Stimulated activated CD4-positive, alpha-beta T cell treated with anti-CD3 and anti-CD28 coated beads, Interleukin-1b, Interleukin-23, amount 100 ng/mL, for 24 hours (primary cell): ENCODE measurements at regions not wholly inside any gene's neighbourhood (a gene's known extent, or its start where the extent isn't known, plus 50 kb on each side); places are given as distances from the start of the nearest gene placed in this dataset.

Source experiments
- DNase-seq, 4 experiments: peaks; one replicate each; pipeline ENCODE4 v3.0.0-alpha.2; 2020; ENCODE audit warnings: low read depth in 4 of 4, low spot score in 1 of 4

DNA sequence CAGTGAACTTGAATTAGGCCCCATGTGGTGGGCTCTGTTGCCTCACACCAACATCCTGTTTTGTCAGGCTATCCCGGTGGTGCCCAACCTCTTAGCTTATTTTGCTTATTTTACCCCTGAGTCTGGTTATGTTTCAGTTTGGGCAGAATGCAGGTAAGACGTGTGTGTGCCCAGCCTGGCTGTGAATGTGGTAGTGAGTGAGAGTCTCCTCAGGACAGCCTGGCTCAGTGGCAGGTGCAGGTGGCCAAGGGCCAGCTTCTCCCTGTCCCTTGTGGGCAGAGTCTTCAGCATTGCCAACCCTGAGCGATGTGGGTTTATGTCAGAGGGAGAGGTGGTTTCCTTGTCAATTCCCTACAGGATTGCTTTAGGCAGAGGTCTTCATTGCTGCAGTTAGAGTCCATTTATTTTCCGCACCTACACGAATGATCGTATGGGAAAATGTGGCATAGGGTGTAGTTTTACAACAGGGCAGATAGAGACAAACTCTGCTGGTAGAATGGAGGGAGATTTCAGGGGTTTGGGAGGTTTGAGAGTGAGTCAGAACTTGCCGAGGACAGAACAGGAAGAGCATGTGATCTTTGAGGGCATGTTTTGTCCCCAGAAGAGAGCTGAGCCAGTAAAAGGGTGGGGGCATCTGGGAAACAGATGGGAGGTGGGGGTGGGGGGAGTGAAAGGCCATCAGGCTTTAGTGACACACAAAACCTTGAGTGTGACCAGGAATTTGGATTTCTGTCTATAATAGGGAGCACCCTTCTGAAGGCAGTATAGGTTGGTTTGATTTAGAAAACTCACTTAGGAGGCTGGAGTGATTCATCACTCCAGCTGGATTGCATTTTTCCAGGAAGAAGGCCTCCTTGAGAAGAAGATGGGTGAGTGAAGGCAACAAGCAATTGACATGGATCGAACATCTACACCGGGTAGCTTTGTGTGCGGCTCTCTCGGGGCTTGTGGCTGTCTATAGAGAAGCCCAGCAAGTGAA is 156.2 kb upstream of the CELF4 start:
- no peak for DNase-seq

DNA sequence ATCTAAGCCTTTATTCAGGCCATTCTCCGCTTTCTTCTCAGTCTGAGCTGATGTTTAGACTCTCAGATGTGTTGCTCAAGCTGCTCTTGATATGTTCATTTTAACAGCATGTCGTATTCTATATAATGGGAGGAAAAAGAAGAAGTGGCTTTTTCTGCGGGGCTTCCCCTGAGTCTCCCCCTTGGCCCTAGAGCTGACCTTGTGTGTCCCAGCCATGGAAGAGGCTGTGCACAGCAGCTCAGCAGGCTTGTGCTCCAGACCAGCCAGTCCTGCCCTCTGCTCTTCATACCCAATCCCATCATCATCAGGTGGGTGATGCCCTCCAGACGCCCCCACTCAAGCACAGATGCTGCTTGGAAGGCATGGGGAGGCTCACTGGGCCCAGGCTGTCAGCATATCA is 155.1 kb upstream of the CELF4 start:
- DNase-seq, result no peak

DNA sequence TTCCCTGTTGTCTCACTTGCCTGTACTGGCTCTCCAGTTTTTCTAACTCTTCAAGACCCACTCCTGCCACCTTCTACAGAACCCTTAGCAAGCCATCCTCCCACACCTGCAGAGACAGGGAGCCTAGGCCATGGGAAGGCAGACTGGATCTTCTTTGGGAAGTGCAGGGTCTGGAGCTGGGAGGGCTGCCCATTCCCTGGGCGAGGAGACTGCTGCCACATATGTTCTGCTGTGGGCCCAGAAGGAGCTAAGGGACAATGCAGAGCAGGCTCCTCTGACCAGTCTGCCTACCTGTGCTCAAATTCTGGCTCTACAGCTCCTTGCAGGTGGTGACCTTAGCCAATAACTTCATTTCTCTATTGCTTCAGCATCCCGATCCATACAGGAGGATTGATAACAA is 152.1 kb upstream of the CELF4 start:
- DNase-seq, result no peak

DNA sequence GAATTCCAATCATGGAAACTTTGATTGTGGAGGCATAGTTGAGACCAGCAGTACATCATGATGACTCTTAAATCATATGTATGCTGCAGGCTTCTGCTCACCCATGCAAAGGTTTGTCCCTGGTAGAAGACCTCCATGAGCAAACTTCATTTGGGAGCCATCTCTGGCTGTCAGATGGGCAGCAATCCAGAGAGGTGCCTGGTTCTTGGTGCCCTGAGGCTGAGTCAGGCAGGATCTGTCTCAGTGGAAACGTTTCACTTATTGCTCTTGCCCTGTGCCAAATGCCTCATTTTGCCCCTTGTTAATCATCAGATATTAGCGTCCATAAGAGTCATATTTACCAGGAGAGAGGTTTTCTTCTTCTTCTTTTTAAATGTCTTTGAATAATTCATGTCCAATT is 151.5 kb upstream of the CELF4 start:
- DNase-seq, result no peak

DNA sequence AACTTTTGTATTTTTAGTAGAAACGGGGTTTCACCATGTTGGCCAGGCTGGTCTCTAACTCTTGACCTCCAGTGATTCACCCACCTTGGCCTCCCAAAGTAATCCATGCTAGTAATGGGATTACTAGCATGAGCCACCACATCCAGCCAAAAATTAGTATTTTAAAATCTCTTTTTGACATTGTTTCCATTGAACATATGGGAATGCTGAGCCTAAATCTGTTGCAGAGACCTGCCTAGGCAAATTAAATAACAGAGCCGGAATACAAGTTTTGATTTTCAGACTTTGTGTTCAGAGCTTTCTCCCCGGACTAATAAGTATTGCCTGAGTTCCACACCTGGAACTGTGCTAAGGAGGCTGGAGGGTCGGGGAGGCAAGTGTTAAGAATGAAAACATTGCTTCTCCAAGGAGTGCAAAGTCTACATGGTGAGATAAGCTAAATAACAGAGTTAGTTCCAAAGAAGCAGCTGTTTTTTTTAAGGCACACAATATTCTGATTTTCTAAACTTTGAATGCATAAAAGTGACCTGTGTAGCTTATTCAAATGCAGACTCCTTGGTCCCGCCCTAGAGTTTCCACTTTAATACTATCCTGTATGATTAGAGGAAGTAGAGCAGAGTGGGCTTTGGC is 150.6 kb upstream of the CELF4 start:
- DNase-seq, result no peak

DNA sequence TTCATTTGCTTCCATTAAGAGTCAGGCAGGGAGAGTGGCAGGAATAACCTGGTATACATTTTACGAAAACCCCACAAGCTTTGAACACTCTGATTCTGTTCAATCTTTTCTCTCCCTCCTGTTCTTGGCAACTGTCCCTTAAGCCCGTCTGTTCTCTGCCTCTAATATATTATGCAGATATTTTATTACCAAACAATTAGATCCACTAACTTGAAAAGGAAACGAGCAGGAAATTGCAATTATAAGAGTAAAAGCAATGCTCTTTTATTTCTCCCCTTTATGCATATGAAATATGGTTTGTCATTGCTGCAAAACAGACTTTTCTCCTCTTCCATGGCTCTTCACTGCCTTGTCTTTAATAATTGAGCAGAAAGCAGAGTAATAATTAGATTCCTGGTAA is 149.1 kb upstream of the CELF4 start:
- no peak for DNase-seq

DNA sequence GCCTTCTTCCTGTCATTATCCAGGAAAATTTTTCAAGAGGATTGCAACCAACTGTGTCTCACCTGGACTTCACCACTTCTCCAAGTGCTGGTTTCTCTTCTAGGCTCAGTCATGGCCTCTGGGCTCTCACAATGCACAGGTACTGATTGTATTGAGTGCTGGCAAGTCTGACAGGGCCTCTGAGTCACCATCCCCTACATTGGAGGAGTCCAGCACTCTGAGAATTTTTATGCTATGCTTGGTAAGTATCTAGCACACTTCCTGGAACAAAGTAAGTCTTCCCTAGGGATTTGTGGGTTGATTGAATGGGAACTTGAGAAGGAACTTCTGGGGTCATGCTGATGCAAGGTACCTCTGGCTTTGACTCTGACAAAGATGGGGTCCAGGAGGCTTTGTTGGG is 147.2 kb upstream of the CELF4 start:
- no peak for DNase-seq

DNA sequence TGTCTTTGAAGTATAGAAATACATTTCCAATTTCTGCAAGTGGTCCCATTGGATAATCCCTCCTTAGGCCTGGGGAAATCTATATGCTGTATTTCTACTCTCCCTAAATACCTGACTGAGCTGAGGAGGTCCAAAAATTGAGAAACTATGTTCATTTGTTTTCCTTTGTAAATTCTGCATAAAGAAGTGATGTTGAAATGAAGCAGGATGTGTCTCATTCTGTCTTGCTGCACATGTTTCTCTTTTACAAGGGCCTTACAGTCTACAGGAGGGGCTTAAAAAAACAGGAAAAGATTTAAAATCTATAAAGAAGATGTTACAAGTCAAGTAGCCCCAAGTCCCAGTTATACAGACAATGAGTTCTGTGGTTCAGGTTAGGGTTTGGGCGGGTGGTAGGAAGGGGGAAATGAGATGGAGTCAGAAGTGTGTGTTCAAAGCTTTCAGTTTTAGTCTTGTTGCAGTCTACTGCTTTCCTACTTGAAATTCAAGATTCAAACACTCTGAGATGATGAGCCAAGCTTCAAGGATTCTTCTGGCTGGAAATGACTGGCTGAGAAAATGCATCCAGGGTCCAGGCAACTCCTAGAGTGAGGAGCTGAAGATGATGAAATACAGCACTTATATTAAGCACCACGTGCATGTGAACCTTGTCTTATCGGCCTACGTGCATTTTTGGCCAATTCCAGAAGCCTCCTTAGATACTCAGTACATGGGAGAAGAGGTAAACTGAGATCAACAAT is 146.3 kb upstream of the CELF4 start:
- no peak for DNase-seq

DNA sequence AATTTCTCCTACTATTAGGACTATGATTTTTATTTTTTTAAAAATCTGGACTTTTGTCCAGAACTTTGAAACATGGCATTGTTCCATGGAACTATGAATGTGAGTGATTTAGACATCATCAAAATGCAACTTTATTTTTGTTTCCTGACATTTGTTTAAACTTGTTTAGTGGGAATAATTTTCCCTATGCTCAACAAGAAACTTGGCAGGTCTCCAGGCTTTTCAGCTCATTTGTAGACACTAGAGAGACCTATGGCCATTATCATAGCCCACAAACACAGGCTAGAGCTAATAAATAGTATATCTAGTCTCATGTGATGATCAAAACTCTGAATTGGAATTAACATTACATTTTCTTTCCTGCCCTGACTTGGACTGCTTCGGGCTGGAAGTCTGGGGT is 145.1 kb upstream of the CELF4 start:
- DNase-seq, result no peak

DNA sequence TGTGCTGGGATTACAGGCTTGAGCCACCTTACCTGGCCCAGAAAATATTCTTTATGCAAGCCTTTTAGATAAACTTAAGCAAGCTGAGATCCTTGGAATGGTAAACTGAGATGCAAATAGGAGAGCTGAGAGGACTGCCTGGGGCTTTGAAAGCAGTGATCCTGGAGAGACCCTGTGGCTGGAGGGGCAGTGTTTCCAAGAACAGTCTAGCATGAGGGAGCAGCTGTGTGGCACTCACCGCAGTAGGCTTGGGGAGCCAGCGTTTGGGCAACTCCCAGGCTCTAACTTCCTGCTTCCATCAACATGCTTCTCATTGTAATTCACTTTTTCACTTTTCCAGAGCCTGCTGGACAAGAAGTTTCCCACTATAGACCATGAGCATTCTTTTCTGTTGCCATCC is 144.1 kb upstream of the CELF4 start:
- no peak for DNase-seq

DNA sequence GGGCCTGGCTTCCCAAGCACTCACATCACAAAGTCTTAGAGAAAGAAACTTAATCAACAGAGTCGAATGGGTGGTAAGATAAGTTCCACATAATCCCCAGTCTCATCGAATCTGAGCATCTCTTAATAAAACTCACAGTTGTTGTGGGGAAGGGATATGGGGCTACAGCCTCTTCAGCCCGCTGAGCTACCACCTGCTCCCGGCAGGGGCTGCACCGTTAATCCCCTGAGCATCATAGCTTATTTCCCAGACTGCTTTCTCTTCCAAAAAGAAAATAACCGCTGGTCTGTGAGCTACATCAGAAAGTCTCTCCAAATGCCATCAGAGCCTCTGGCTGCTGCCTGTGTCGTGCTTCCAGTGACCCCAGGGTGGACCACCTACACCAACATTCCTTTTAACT is 139.4 kb upstream of the CELF4 start:
- no peak for DNase-seq

DNA sequence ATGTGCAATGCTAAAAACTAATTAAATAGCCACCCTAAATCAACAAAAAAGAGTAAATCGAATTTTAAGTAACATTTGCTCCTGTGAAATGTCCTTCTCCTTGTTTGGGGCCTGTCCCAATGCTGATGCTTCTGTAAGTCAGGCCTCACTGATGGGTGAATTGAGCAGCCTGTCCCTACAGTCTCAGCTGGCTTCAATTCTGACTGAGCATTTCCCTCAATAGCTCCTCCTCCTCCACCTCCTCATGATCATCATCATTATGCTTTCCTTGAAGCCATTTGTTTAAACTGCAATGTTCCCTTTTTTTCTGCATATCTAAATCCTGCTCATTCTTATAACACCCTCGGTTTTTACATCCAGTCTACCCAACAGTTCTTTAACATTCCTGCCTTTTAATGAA is 137.2 kb upstream of the CELF4 start:
- no peak for DNase-seq

DNA sequence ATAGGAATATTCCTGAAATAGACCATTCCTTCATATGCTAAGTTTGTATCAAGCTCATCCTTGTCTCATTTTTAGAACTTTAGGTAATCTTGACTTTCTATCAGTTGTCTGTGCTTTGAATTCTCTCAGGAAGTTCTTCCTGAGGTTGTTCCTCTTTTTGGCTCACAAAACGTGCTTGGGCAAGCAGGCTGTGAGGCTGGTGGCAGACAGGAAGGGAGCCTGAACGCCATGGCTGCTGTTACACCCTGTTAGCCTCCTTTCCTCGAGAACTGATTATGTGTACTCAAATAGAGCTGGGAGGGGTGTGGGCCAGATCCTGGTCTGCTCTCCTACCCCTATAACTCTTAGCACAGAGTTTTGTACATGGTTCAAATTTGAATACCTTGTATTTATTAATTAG is 136.4 kb upstream of the CELF4 start:
- DNase-seq, result no peak

DNA sequence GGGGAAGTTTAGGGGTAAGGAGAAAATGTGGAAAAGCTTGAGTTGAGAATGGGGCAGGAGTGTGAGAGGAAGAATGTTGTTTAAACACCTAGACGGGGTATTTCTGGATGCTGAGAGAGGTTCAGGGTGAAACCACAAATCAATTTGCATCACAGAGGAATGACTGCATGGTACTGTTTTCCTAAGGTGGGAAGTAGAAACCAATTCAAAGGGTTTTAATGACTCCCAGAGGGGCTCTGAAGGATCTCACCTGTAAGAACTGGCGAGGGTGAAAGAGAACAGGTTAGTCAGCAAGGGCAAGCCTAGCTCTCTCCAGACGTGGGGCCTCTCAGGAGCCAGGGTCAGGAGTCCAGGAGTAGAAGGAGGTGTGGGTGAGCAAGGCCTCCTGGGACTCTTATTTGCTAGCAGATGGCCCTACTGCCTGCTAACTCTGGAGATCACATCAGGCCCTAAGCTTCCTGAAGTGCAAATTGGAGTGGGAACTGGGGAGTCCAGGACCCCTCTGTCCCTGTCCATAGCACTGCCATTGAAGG is 133.0 kb upstream of the CELF4 start:
- no peak for DNase-seq

DNA sequence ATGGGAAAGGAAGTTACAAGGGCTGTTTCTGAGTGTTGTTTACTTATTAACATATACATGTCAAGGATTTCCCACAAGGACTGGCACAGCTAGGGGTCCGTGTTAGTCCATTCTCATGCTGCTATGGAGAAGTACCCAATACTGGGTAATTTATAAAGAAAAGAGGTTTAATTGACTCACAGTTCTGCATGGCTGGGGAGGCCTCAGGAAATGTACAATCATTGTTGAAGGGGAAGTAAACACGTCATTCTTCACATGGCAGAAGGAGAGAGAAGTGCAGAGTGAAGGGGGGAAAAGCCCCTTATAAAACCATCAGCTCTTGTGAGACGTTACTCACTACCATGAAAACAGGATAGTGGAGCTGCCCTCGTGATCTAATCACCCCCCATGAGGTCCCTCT is 128.9 kb upstream of the CELF4 start:
- no peak for DNase-seq

DNA sequence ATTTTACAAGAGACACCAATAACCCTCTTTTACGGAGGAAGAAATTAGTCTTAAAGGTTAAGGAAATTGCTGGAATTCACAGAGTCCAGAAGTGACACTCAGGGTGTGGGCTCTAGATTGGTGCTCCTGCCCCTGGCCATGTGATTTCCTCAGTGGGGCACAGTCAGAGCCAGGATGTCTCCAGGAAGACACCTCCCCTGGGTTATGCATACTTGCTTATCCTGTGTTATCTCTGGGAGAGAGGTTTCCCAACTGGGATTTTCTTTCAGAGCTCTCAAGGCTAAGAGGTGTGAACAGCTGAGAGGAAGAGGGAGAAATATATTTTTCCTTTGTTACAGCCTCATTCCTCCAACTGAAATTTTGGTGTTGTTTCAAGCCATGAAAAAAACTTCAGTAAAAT is 125.6 kb upstream of the CELF4 start:
- DNase-seq, result no peak

DNA sequence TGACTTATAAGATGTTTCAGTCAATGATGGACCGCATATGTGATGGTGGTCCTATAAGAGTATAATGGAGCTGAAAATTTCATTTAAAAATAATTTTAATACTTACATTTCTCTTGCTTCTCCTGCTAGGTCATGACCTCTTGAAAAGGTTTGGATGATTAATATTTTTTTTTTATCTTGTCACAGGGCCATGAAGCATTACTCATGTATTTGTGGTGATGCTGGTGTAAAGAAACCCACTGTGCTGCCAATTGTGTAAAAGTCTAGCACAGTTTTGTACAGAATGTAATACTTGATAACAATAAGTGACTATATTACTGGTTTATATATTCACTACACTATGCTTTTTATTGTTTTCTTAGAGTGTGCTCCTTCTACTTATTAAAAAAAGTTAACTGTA is 124.2 kb upstream of the CELF4 start:
- no peak for DNase-seq

DNA sequence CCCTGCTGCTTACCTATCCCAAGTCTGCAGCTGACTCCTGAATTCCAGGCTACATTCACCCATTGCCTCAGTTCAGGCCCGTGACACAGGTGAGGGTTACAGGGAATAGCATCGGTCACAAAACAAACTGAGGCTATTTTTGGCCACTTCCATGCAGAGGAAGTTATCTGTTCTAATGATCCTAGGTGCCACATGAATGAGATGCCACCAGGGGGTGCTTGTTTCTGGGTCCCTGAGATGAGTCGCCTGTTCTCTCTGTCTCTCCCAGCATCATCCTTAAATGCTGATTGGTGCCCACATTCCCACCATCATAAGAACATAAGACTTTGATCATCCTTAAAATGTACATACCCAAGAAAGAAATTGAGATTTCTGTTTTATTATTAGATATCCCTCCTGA is 119.0 kb upstream of the CELF4 start:
- DNase-seq, result no peak

DNA sequence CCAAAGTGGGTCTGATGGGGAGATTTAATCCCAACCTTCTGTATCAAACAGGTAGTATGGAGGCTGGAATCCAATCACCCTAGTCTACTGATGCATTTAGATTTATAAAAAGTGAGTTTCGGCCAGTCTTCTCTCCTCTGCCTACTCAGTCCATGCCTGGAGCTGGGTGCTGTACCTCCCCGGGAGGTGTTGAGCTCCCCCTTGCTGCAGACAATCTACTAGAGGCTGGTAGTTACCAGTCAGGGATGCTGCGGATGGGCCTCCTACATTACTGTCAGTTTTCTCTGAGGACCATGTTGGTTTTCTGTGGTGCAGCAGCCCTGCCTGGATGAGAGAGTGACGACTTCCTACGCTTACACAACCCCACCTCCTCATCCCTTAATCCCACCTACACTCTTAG is 118.6 kb upstream of the CELF4 start:
- DNase-seq, result no peak

DNA sequence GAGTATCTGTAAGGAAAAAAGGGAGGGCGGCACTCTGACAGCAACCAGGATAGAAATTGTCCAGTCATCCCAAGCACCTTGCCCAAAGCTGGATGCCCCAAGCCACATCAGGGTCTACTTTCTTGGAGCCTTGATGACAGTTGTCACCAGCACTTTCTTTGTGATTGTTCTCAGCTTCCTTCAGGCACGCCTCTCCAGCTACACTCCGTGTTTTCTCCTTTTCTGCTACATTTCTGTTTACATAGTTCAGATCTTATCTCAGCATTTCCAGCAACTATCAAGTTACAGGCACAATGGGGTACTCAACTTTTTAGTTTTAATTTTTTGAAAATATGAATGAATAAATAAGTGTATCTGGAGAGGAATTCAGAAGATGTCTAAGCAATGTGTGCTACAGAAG is 115.3 kb upstream of the CELF4 start:
- DNase-seq, result no peak

DNA sequence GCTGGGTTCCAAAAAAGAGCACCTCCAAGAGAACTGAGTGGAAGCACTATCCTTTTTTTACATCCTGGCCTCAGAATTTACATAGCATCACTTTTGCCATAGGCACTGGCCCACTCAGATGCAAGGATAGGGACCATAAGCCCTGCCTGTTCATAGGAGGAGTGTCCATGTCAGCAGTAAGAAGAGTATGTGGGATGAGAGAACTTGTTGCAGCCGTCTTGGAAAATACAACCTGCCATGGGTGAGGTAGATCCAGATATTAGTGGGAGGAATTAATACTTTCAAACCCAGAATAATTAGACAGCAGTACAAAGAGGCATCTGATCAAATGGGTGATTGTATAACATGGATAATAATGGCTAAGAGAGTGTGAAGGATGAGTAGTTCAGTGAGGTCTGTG is 110.7 kb upstream of the CELF4 start:
- DNase-seq, result no peak

DNA sequence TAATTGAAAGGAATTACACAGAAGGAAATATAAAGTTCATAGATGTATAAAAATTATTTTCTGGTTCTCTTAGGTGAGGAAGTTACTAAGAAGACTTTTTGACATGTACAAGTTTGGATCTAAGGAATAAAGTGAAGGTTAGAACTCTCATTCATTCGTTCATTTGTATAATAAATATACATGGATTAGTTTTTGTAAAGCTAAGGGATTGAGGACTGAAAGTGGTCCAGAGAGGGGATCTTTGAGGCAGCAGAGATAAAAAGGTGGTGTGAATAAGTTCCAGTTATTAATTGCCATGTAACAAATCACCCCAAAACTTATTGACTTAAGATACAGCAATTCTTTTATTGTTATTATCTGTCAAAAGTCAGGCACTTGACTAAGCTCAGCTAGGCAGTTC is 110.1 kb upstream of the CELF4 start:
- DNase-seq, result no peak
